GM12878 (cell line): ENCODE measurements at regions not wholly inside any gene's neighbourhood (a gene's known extent, or its start where the extent isn't known, plus 50 kb on each side); places are given as distances from the start of the nearest gene placed in this dataset.

ENCODE experiments used
- CTCF ChIP-seq, 3 experiments: IDR thresholded peaks in 2 of 3; conservative IDR thresholded peaks in 1 of 3; 2 replicates each; pipeline ENCODE4 v1.5.1; 2011; ENCODE audit warnings: low read depth in 3 of 3, low read length in 3 of 3, mild to moderate bottlenecking in 3 of 3, control low read depth in 2 of 3, moderate library complexity in 2 of 3, inconsistent platforms in 1 of 3, mixed read lengths in 1 of 3; ENCODE audit not compliant: control insufficient read depth in 2 of 3, insufficient read depth in 1 of 3; ENCODE audit errors: extremely low read depth in 1 of 3
- KDM1A ChIP-seq: fragments of 200-600 bp; sonication (generic); IDR thresholded peaks from 2 replicates; pipeline ENCODE4 v1.6.1; 2016; ENCODE audit warnings: borderline replicate concordance
- PML ChIP-seq: IDR thresholded peaks from 2 replicates; pipeline ENCODE4 v1.6.1; 2012; ENCODE audit warnings: low read length, inconsistent platforms
- POLR2A ChIP-seq: IDR thresholded peaks from 2 replicates; pipeline ENCODE4 v1.6.1; 2011; ENCODE audit warnings: low read depth, mild to moderate bottlenecking, low read length
- POLR2AphosphoS5 ChIP-seq: IDR thresholded peaks from 2 replicates; pipeline ENCODE4 v1.6.1; 2011; ENCODE audit warnings: mild to moderate bottlenecking, low read length, inconsistent platforms
- RAD21 ChIP-seq: IDR thresholded peaks from 2 replicates; pipeline ENCODE4 v1.6.1; 2011; ENCODE audit warnings: mild to moderate bottlenecking, low read depth, low read length, moderate library complexity; ENCODE audit not compliant: insufficient read depth
- SMAD1 ChIP-seq: fragments of 450-650 bp; IDR thresholded peaks from 2 replicates; pipeline ENCODE4 v1.6.1; 2018; ENCODE audit warnings: mild to moderate bottlenecking, low read depth; ENCODE audit not compliant: partially characterized antibody
- TCF12 ChIP-seq: IDR thresholded peaks from 2 replicates; pipeline ENCODE4 v1.6.1; 2011; ENCODE audit warnings: low read depth, mild to moderate bottlenecking, low read length
- TCF7 ChIP-seq: IDR thresholded peaks from 2 replicates; pipeline ENCODE4 v1.6.1; 2014; ENCODE audit warnings: antibody characterized with exemption, borderline replicate concordance
- USF1 ChIP-seq: IDR thresholded peaks from 2 replicates; pipeline ENCODE4 v1.6.1; 2011; ENCODE audit warnings: borderline replicate concordance, low read depth, mild to moderate bottlenecking, moderate library complexity, mixed read lengths, low read length; ENCODE audit not compliant: insufficient read depth; ENCODE audit errors: extremely low read length
- YY1 ChIP-seq: IDR thresholded peaks from 2 replicates; pipeline ENCODE4 v1.6.1; 2011; ENCODE audit warnings: low read depth, mild to moderate bottlenecking, low read length
- ZNF24 ChIP-seq: fragments of 450-650 bp; IDR thresholded peaks from 2 replicates; pipeline ENCODE4 v1.6.1; 2017; ENCODE audit warnings: antibody characterized with exemption, mild to moderate bottlenecking
- ZNF384 ChIP-seq: IDR thresholded peaks from 2 replicates; pipeline ENCODE4 v1.6.1; 2012; ENCODE audit warnings: low read depth, mild to moderate bottlenecking, low read length, improper control_type of control experiment, borderline replicate concordance

DNA sequence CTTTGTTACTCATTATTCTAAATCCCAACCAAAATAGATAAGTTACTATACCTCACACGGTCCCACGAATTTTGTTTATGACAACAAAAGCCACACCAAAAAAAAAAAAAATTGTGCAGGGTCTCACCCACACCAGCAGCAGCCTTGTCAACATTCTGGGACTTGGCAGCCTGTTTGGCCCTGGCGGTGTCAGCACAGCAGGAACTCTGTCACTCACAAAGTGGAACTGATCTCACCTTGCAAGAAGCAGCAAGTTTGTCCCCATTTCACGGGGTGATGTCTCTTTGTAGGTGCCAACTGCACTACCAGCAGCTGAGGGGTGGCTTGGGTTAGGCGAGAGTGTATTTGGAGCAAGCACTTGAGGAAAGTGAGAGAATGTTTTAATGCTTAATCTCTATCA lies 75.0 kb upstream of the CHRM3 start:
- TF ChIP-seq KDM1A (no peak), POLR2A (no peak), CTCF (IDR thresholded peaks at IDR 0.05 in 2 of 3, conservative IDR thresholded peaks at IDR 0.05 in 1 of 3; ENCODE audit: control insufficient read depth in 2 of 3, extremely low read depth in 1 of 3, insufficient read depth in 1 of 3, low read depth in 3 of 3, low read length in 3 of 3) (no peak), YY1 (no peak), ZNF24 (no peak), TCF7 (no peak), USF1 (no peak), SMAD1 (no peak), ZNF384 (no peak), RAD21 (no peak), TCF12 (no peak), POLR2AphosphoS5 (no peak), PML (no peak)
